ENCODE measurements at regions not wholly inside any gene's neighbourhood (a gene's known extent, or its start where the extent isn't known, plus 50 kb on each side); places are given as distances from the start of the nearest gene placed in this dataset.
"Not testable (repeated sequence)": the region's sequence is repeated elsewhere in the genome, so short reads cannot be mapped to it uniquely, and the experiment has no call there.

- no peak for DNase-seq (ENCODE audit: low read depth in 2 of 2)
These were observed 85.0 kb upstream of the KIF5B start for GRCh38 chr10:32141018-32141807.

DNA sequence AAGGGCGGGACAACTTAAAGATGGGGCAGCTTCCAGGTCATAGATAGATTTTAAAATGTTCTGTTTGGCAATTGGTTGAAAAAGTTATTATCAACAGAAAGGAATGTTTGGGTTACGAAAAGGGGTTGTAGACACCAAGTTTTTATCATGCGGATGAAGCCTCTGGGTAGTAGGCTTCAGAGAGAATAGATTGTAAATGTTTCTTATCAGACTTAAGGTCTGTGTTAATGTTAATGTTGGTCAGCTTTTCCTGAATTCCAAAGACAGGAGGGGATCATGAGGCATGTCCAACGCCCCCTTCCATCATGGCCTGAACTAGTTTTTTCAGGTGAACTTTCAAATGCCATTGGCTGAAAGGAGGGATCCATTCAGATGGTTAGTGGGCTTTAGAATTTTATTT is 84.2 kb upstream of the KIF5B start:
- no peak for DNase-seq (ENCODE audit: low read depth in 2 of 2)

DNA sequence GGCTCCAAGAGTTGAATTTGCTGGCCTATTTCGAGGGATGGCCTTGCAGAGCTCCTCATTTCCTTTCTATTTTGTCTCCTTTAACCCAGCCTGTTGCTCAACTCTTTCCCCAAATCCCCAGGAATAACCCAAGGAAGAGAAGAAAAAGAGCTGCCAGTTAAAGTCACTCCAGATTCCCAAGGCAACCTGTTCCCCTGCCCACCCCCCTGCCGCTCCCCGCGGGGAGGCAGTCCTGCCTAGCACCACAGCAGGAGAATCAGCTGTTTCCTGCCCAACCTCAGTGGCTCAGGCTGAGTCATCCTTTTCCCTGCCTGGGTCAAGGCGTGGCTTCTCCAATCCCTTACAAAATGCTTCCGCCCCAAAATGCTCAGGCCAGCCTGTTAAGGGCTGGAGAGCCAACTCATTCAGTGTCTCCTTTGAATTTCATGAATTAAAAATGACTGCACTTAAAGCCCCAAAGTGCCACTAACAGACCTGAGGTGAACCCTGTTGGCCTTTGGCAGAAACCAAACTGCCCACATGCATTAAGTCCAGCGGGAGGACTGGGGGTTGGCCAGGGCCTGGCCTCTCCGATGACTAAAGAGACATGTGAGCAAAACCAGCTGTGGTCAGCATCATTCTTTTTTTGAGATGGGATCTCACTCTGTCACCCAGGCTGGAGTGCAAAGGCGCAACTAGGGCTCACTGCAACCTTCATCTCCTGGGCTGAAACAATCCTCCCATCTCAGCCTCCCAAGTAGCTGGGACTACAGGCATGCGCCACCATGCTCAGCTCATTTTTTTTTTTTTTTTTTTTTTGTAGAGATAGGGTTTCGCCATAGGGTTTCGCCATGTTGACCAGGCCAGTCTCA is 83.2 kb upstream of the KIF5B start:
- no peak for DNase-seq (ENCODE audit: low read depth in 2 of 2)

DNA sequence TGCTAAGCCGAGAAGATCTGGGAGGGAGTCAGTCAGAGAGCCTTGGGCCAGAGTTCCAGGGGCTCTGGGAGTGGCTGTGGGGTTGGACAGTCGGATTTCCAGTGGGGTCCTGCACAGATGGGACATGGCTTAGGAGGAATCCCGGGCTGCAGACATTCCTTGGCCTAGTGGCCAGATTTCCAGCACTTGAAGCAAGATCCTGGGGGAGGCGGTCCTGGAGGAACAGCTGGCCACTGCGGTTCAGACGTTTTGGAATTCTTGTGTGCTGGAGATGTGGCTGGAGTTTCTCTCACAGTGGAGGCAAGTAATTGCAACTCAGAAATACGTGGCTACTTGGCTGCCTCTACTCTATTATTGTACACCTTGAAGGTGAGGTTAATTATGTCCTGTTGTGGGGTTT is 80.7 kb upstream of the KIF5B start:
- not testable (repeated sequence) for DNase-seq (ENCODE audit: low read depth in 2 of 2)

DNA sequence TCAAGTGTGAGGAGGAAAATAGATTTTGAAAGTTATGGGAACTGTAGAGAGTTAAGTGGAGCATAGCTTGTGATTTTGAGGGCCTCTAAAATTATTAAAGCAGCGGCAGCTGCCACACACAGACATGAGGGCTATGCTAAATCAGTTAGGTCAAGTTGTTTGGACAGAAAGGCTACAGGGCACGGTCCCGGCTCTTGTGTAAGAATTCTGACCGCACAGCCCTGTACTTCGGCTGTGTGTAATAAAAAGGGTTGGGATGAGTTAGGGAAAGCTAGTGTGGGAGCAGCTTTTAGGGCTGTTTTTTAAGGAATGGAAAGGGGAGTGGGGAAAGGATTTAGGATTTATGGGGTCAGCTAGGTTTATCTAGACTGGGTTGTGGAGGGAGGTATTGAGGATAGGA is 79.6 kb upstream of the KIF5B start:
- DNase-seq (ENCODE audit: low read depth in 2 of 2), result not testable (repeated sequence)

DNA sequence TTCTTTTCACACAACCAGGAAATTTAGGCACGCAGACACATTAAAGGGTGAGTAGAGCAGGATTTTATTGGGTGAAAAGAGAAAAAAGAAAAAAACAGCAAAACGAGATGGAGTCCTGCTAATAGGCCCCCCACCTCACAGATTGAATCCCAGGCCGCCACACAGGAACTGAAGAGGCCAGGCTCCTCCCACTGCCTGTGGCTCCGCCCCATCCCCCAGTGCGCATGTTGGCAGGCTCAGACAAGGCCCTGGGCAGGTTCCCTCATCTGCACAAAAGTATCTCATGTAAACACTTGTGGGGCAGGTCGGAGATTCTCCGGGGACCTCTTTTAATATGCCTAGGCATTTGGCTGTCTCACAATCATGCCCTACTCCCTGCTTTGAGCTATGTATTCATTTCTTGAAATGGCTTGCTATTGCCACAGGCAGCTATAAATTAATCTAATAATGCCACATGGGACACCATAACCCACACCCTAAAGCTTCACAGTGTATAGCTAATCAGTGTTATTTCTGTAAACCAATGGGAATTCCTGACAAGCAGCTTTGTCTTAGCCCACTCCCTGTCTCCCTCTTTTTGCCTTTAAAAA is 76.2 kb upstream of the KIF5B start:
- DNase-seq (ENCODE audit: low read depth in 2 of 2), result no peak

DNA sequence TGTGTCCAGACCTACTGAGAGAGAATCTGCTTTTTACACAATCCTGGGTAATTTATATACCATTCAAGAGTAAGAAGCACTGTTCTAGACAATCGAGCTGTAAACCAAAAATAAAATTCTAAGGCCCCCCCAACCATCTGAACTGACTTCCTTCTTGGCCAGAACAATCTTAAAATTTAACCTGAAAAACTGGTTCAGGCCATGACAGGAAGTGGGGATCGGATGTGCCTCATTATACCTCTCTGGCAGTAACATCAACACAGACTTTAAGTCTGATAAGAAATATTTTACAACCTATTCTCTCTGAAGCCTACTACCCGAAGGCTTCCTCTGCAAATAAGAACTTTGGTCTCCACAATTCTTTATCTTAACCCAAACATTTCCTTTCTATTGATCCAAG is 75.2 kb upstream of the KIF5B start:
- DNase-seq (ENCODE audit: low read depth in 2 of 2), result no peak

GRCh38 chr10:32130788-32131187 is 74.6 kb upstream of the KIF5B start:
- DNase-seq (ENCODE audit: low read depth in 2 of 2), result no peak

DNA sequence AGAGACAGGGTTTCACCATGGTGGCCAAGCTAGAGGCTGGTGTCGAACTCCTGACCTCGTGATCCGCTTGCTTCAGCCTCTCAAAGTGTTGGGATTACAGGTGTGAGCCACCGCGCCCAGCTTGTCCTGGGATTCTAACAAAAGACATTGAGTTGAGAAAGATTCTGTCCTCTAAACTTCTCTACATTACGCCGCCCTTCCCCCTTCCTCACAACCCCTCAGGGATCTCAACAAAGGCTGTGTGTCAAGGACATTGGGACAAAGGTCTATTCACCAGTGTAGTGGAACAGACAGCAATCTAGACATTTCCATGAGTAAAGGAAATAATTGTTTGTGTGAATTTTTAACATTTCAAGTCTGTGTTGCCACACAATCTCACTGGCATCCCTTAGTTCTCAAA is 68.8 kb upstream of the KIF5B start:
- DNase-seq (ENCODE audit: low read depth in 2 of 2), result no peak

DNA sequence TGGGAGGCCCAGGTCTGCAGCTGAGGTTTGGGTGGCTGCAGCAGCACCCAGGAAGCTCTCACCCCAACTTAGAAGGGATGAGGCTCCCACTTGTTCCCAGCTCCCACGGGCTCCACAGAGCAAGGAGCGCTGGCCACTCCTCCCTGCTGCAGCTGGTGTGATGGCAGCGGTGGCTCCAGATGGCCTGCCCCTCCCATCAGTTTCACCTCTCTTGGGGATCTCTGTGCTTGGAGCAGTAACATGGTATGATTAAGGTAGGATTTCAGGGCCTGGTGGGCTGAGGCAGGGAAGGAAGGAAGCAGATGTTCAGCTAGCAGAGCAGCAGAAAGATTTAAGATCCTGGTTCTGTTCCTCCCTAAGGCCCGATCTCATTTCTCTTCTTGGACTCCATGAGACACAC is 66.8 kb upstream of the KIF5B start:
- DNase-seq (ENCODE audit: low read depth in 2 of 2), result no peak

- DNase-seq (ENCODE audit: low read depth in 2 of 2), result no peak
These were observed 65.4 kb upstream of the KIF5B start for GRCh38 chr10:32121648-32122047.

GRCh38 chr10:32120147-32120546 is 63.9 kb upstream of the KIF5B start:
- DNase-seq (ENCODE audit: low read depth in 2 of 2), result no peak

- DNase-seq (ENCODE audit: low read depth in 2 of 2), result no peak
These were observed 58.3 kb upstream of the KIF5B start for GRCh38 chr10:32114508-32114907.

DNA sequence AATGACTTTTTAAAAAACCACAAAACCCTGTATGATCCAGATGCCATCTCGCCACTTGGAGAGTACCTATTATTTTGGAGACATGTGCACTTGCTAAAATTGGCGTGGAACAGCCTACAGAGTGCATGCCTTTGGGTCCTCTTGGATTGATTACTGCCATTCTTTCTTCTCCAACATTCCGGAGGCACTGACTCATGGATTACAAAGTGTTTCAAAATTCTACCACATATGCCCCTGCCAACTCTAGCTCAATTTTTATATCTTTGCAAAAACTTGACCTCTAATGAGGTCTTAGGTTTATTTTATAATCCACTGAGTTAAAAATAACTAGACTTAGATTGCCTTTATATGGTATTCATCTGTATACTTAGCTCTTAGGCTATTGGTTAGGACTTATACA is 55.8 kb upstream of the KIF5B start:
- no peak for DNase-seq (ENCODE audit: low read depth in 2 of 2)

- no peak for DNase-seq (ENCODE audit: low read depth in 2 of 2)
These were observed 55.4 kb upstream of the KIF5B start for GRCh38 chr10:32111585-32111984.

DNA sequence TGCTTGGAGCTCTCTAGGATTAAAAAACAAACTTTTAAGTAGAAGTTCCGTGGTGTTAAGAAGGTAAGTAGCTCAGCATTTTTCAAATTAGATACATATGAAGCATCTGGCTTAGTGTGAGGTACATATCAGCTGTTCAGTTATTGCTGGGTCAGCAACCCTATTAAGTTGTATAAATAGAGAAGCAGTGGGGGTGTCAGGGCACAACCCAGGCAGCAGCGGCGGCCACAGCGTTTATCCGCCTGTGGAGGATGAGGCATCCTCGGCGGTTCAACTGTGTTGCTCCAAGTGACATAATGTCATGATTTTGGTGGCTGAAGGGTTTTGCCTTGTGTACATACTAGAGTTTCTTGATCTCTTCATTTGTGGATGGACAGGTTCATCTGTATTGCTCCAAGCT is 54.6 kb upstream of the KIF5B start:
- no peak for DNase-seq (ENCODE audit: low read depth in 2 of 2)

DNA sequence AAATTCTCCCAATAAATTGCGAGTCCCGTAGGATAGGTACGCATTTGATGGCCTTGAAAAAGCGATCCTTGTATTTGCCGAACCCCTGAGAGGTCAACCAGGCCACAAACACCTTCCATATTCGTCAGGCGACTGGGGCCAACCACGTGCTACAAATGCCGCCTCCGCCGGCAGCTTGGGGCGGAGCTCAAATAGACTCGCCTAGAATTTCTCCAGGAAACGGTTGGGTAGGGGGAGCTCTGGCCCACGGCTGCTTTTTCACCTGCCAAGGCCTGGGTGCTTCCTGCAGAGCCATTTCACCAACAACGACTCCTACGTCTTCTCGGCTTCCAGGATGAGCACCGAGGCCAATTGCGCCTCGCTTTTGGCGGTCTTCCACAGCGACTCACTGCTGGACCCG is 53.4 kb upstream of the KIF5B start:
- DNase-seq (ENCODE audit: low read depth in 2 of 2), result no peak

Data from stimulated activated CD4-positive, alpha-beta T cell treated with anti-CD3 and anti-CD28 coated beads, Interleukin-1b, Interleukin-23, amount 100 ng/mL, for 4 hours (primary cell).